ENCODE measurements at regions not wholly inside any gene's neighbourhood (a gene's known extent, or its start where the extent isn't known, plus 50 kb on each side); places are given as distances from the start of the nearest gene placed in this dataset.
"Not testable (repeated sequence)": the region's sequence is repeated elsewhere in the genome, so short reads cannot be mapped to it uniquely, and the experiment has no call there.

DNA sequence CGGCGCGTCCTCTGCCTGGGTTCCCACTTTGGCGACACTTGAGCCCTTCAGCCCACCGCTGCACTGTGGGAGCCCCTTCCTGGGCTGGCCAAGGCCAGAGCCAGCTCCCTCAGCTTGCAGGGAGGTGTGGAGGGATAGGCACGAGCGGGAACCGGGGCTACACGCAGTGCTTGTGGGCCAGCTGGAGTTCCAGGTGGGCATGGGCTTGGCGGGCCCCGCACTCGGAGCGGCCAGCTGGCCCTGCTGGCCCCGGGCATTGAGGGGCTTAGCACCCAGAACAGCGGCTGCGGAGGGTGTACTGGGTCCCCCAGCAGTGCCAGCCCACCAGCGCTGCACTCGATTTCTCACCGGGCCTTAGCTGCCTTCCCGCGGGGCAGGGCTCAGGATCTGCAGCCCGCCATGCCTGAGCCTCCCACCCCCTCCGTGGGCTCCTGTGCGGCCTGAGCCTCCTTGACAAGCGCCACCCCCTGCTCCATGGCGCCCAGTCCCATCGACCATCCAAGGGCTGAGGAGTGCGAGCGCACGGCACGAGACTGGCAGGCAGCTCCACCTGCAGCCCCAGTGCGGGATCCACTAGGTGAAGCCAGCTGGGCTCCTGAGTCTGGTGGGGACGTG lies 313.2 kb upstream of the TMEFF2 start:
- not testable (repeated sequence) for TF ChIP-seq CTCF, POLR2A (IDR thresholded peaks at IDR 0.05)

All from lower leg skin (tissue), 3 donors.